ENCODE measurements at regions not wholly inside any gene's neighbourhood (a gene's known extent, or its start where the extent isn't known, plus 50 kb on each side); places are given as distances from the start of the nearest gene placed in this dataset.

DNA sequence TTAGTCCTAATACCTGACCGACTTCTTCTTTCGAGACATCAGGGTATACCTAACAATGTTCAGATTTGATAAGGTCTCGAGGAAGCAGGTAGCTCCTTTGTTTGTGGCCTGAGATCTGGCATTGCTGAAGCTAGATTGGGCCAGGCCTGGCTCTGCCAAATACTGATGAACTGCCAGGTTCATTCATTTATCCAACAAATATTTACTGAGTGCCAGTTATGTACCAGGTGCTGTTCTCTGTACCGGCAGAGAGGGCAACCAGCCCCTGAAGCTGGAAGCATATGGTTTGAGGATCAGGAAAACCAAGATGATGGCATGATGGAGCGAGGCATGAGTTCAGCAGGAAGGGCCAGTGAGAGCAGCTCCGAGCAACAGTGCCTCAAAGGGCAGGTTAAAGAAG, 196.2 kb upstream of the NSMCE3 start:
- BruUV-seq (replicated peaks): no TSS peak

More for the DNA sequence above, 196.2 kb upstream of the NSMCE3 start:
- Histone ChIP-seq H3K27me3 (ENCODE audit: control insufficient read depth in 2 of 2, insufficient read depth in 2 of 2, low read length in 2 of 2) (no peaks in the 10 kb centered on the region), H3K79me2 (ENCODE audit: control insufficient read depth, insufficient read depth, low read length) (no peaks in the 10 kb centered on the region), H3K9ac (replicated peaks; ENCODE audit: extremely low read depth, insufficient read depth, low read length) (no peak overlapping the region), H3K4me1 (ENCODE audit: control insufficient read depth, extremely low read depth, insufficient read depth, low read length) (no peaks in the 10 kb centered on the region), H2AFZ (ENCODE audit: low read depth, low read length) (no peak overlapping the region), H3K9me3 (replicated peaks; ENCODE audit: control insufficient read depth, insufficient read depth, low read length) (no peaks in the 10 kb centered on the region), H3K9me1 (replicated peaks; ENCODE audit: control insufficient read depth, extremely low read depth, insufficient read depth, low read length) (no peaks in the 10 kb centered on the region), H3K4me3 (replicated peaks in 1 of 3; ENCODE audit: insufficient read depth in 1 of 3, low read depth in 1 of 3, low read length in 3 of 3) (no peak overlapping the region), H3K36me3 (ENCODE audit: control insufficient read depth in 2 of 2, extremely low read depth in 1 of 2, insufficient read depth in 2 of 2, low read length in 2 of 2) (no peaks in the 10 kb centered on the region), H3K27ac (ENCODE audit: insufficient read depth, low read depth, low read length) (no peak overlapping the region), H3K4me2 (ENCODE audit: insufficient read depth, low read length) (no peak overlapping the region), H4K20me1 (replicated peaks; ENCODE audit: control insufficient read depth, extremely low read depth, insufficient read depth, low read length) (no peaks in the 10 kb centered on the region)
- ChIA-PET POLR2A (no interaction called here), CTCF (no interaction called here)
- dilution Hi-C loops (cut with MboI; ENCODE audit: extremely low pct_ligation_motif_present, low sequenced_read_pairs): no loop called here
- FAIRE-seq: no peak
- no peak for DNase-seq (ENCODE audit: low read depth, low spot score)
- intact Hi-C loops (cut with micrococcal nuclease): no loop called here
- TF ChIP-seq CTCF (IDR thresholded peaks at IDR 0.05; ENCODE audit: extremely low read depth in 1 of 2, insufficient read depth in 1 of 2, low read depth in 1 of 2, low read length in 2 of 2): no peak
- no peak for TF ChIP-seq MAX (IDR thresholded peaks at IDR 0.05; ENCODE audit: insufficient read depth, insufficient read length)
- no peak for TF ChIP-seq GATA2 (IDR thresholded peaks at IDR 0.05; ENCODE audit: insufficient read depth, insufficient read length, low read depth, low read length)
- no peak for TF ChIP-seq FOS (IDR thresholded peaks at IDR 0.05; ENCODE audit: borderline replicate concordance, insufficient read depth, low read length)
